HEK293 (cell line): ENCODE measurements at regions not wholly inside any gene's neighbourhood (a gene's known extent, or its start where the extent isn't known, plus 50 kb on each side); places are given as distances from the start of the nearest gene placed in this dataset.

Source experiments
- ZNF24 ChIP-seq: fragments of 450-650 bp; formaldehyde crosslinking; IDR thresholded peaks from 2 replicates; pipeline ENCODE4 v1.5.1; 2016; ENCODE audit warnings: missing biosample characterization, missing genetic modification characterization
- ZNF274 ChIP-seq, 2 experiments: fragments of 200-500 bp in 1 of 2; fragments of 450-650 bp in 1 of 2; sonication (Bioruptor generic) in 1 of 2; formaldehyde crosslinking in 1 of 2; IDR thresholded peaks; 2 replicates each; pipeline versions ENCODE4 v1.5.1 to v1.6.1; 2014 to 2016; ENCODE audit warnings: borderline replicate concordance in 1 of 2, inconsistent platforms in 1 of 2, low read length in 1 of 2, missing biosample characterization in 1 of 2, missing genetic modification characterization in 1 of 2
- TF ChIP-seq, protein P1 (sequence below): fragments of 450-650 bp; formaldehyde crosslinking; IDR thresholded peaks from 2 replicates; pipeline ENCODE4 v1.5.1; 2016; ENCODE audit warnings: missing biosample characterization, missing genetic modification characterization
- TF ChIP-seq, protein P2 (sequence below): fragments of 450-650 bp; formaldehyde crosslinking; IDR thresholded peaks from 2 replicates; pipeline ENCODE4 v1.5.1; 2016; ENCODE audit warnings: missing biosample characterization, missing genetic modification characterization

GRCh38 chr15:94075349-94075748 lies 156.0 kb upstream of the MCTP2 start:
- TF ChIP-seq, protein P1, sequence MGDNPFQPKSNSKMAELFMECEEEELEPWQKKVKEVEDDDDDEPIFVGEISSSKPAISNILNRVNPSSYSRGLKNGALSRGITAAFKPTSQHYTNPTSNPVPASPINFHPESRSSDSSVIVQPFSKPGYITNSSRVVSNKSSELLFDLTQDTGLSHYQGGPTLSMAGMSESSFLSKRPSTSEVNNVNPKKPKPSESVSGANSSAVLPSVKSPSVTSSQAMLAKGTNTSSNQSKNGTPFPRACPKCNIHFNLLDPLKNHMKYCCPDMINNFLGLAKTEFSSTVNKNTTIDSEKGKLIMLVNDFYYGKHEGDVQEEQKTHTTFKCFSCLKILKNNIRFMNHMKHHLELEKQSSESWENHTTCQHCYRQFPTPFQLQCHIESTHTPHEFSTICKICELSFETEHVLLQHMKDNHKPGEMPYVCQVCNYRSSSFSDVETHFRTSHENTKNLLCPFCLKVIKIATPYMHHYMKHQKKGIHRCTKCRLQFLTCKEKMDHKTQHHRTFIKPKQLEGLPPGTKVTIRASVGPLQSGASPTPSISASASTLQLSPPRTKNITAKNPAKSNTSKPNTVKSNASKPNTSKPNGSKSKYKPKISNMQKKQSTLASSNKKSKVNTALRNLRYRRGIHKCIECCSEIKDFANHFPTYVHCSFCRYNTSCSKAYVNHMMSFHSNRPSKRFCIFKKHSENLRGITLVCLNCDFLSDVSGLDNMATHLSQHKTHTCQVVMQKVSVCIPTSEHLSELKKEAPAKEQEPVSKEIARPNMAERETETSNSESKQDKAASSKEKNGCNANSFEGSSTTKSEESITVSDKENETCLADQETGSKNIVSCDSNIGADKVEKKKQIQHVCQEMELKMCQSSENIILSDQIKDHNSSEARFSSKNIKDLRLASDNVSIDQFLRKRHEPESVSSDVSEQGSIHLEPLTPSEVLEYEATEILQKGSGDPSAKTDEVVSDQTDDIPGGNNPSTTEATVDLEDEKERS (tag by site-specific recombination) = no peak
- TF ChIP-seq, protein P2, sequence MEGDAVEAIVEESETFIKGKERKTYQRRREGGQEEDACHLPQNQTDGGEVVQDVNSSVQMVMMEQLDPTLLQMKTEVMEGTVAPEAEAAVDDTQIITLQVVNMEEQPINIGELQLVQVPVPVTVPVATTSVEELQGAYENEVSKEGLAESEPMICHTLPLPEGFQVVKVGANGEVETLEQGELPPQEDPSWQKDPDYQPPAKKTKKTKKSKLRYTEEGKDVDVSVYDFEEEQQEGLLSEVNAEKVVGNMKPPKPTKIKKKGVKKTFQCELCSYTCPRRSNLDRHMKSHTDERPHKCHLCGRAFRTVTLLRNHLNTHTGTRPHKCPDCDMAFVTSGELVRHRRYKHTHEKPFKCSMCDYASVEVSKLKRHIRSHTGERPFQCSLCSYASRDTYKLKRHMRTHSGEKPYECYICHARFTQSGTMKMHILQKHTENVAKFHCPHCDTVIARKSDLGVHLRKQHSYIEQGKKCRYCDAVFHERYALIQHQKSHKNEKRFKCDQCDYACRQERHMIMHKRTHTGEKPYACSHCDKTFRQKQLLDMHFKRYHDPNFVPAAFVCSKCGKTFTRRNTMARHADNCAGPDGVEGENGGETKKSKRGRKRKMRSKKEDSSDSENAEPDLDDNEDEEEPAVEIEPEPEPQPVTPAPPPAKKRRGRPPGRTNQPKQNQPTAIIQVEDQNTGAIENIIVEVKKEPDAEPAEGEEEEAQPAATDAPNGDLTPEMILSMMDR = no peak
- TF ChIP-seq ZNF274 (IDR thresholded peaks at IDR 0.05; ENCODE audit: low read length) = no peak
- no peak for TF ChIP-seq ZNF274 (tag by site-specific recombination; IDR thresholded peaks at IDR 0.05; ENCODE audit: borderline replicate concordance)
- TF ChIP-seq ZNF24 = no peak
